ENCODE measurements at regions not wholly inside any gene's neighbourhood (a gene's known extent, or its start where the extent isn't known, plus 50 kb on each side); places are given as distances from the start of the nearest gene placed in this dataset.

- Histone ChIP-seq H3K27me3 (ENCODE audit: control insufficient read depth, insufficient read depth, low read length) (no peaks in the 10 kb centered on the region), H3K4me3 (ENCODE audit: insufficient read depth, low read depth, low read length) (no peak overlapping the region), H3K36me3 (replicated peaks; ENCODE audit: control insufficient read depth, insufficient read depth, low read length) (no peaks in the 10 kb centered on the region)
- no peak for DNase-seq
Measured at GRCh38 chr2:136213836-136214235, 95.9 kb upstream of the CXCR4 start.

GRCh38 chr2:136212426-136213378, 94.8 kb upstream of the CXCR4 start:
- no peak for DNase-seq
- no peaks in the 10 kb centered on the region for H3K36me3 ChIP-seq (replicated peaks; ENCODE audit: control insufficient read depth, insufficient read depth, low read length)

GRCh38 chr2:136211701-136212100, 93.8 kb upstream of the CXCR4 start:
- DNase-seq = no peak
- H3K27me3 ChIP-seq (ENCODE audit: control insufficient read depth, insufficient read depth, low read length) = no peaks in the 10 kb centered on the region
- H3K36me3 ChIP-seq (replicated peaks; ENCODE audit: control insufficient read depth, insufficient read depth, low read length) = no peaks in the 10 kb centered on the region
- no peak overlapping the region for H3K4me3 ChIP-seq (ENCODE audit: insufficient read depth, low read depth, low read length)

More at GRCh38 chr2:136212426-136213378, 94.8 kb upstream of the CXCR4 start:
- H3K27me3 ChIP-seq (ENCODE audit: control insufficient read depth, insufficient read depth, low read length) = no peaks in the 10 kb centered on the region
- no peak overlapping the region for H3K4me3 ChIP-seq (ENCODE audit: insufficient read depth, low read depth, low read length)

GRCh38 chr2:136210822-136211221, 92.9 kb upstream of the CXCR4 start:
- no peak for DNase-seq
- H3K27me3 ChIP-seq (ENCODE audit: control insufficient read depth, insufficient read depth, low read length) = no peaks in the 10 kb centered on the region
- H3K4me3 ChIP-seq (ENCODE audit: insufficient read depth, low read depth, low read length) = no peak overlapping the region
- no peaks in the 10 kb centered on the region for H3K36me3 ChIP-seq (replicated peaks; ENCODE audit: control insufficient read depth, insufficient read depth, low read length)

- Histone ChIP-seq H3K4me3 (ENCODE audit: insufficient read depth, low read depth, low read length) (no peak overlapping the region), H3K36me3 (replicated peaks; ENCODE audit: control insufficient read depth, insufficient read depth, low read length) (no peaks in the 10 kb centered on the region), H3K27me3 (ENCODE audit: control insufficient read depth, insufficient read depth, low read length) (no peaks in the 10 kb centered on the region)
- DNase-seq = no peak
Measured at GRCh38 chr2:136210455-136210805, 92.5 kb upstream of the CXCR4 start.

- H3K36me3 ChIP-seq (replicated peaks; ENCODE audit: control insufficient read depth, insufficient read depth, low read length) = no peaks in the 10 kb centered on the region
- no peaks in the 10 kb centered on the region for H3K27me3 ChIP-seq (ENCODE audit: control insufficient read depth, insufficient read depth, low read length)
- H3K4me3 ChIP-seq (ENCODE audit: insufficient read depth, low read depth, low read length) = no peak overlapping the region
- no peak for DNase-seq
Measured at GRCh38 chr2:136209561-136210454, 91.9 kb upstream of the CXCR4 start.

GRCh38 chr2:136208682-136209420, 90.9 kb upstream of the CXCR4 start:
- Histone ChIP-seq H3K36me3 (replicated peaks; ENCODE audit: control insufficient read depth, insufficient read depth, low read length) (no peaks in the 10 kb centered on the region), H3K4me3 (ENCODE audit: insufficient read depth, low read depth, low read length) (no peak overlapping the region), H3K27me3 (ENCODE audit: control insufficient read depth, insufficient read depth, low read length) (no peaks in the 10 kb centered on the region)
- no peak for DNase-seq

- DNase-seq = no peak
- no peaks in the 10 kb centered on the region for H3K36me3 ChIP-seq (replicated peaks; ENCODE audit: control insufficient read depth, insufficient read depth, low read length)
Measured at GRCh38 chr2:136207665-136208064, 89.7 kb upstream of the CXCR4 start.

GRCh38 chr2:136207030-136207623, 89.2 kb upstream of the CXCR4 start:
- no peak for DNase-seq
- Histone ChIP-seq H3K36me3 (replicated peaks; ENCODE audit: control insufficient read depth, insufficient read depth, low read length) (no peaks in the 10 kb centered on the region), H3K4me3 (ENCODE audit: insufficient read depth, low read depth, low read length) (no peak overlapping the region), H3K27me3 (ENCODE audit: control insufficient read depth, insufficient read depth, low read length) (no peaks in the 10 kb centered on the region)

More at GRCh38 chr2:136207665-136208064, 89.7 kb upstream of the CXCR4 start:
- H3K27me3 ChIP-seq (ENCODE audit: control insufficient read depth, insufficient read depth, low read length) = no peaks in the 10 kb centered on the region
- H3K4me3 ChIP-seq (ENCODE audit: insufficient read depth, low read depth, low read length) = no peak overlapping the region

- H3K4me3 ChIP-seq (ENCODE audit: insufficient read depth, low read depth, low read length) = no peak overlapping the region
- no peak for DNase-seq
- no peaks in the 10 kb centered on the region for H3K36me3 ChIP-seq (replicated peaks; ENCODE audit: control insufficient read depth, insufficient read depth, low read length)
- no peaks in the 10 kb centered on the region for H3K27me3 ChIP-seq (ENCODE audit: control insufficient read depth, insufficient read depth, low read length)
Measured at GRCh38 chr2:136206613-136207012, 88.7 kb upstream of the CXCR4 start.

GRCh38 chr2:136205615-136206014, 87.7 kb upstream of the CXCR4 start:
- no peaks in the 10 kb centered on the region for H3K36me3 ChIP-seq (replicated peaks; ENCODE audit: control insufficient read depth, insufficient read depth, low read length)
- H3K27me3 ChIP-seq (ENCODE audit: control insufficient read depth, insufficient read depth, low read length) = no peaks in the 10 kb centered on the region
- no peak for DNase-seq
- H3K4me3 ChIP-seq (ENCODE audit: insufficient read depth, low read depth, low read length) = no peak overlapping the region

GRCh38 chr2:136204971-136205370, 87.0 kb upstream of the CXCR4 start:
- Histone ChIP-seq H3K27me3 (ENCODE audit: control insufficient read depth, insufficient read depth, low read length) (no peaks in the 10 kb centered on the region), H3K4me3 (ENCODE audit: insufficient read depth, low read depth, low read length) (no peak overlapping the region)
- no peak for DNase-seq

GRCh38 chr2:136195226-136195625, 77.3 kb upstream of the CXCR4 start:
- H3K27me3 ChIP-seq (ENCODE audit: control insufficient read depth, insufficient read depth, low read length) = no peaks in the 10 kb centered on the region
- DNase-seq = no peak

More at GRCh38 chr2:136204971-136205370, 87.0 kb upstream of the CXCR4 start:
- no peaks in the 10 kb centered on the region for H3K36me3 ChIP-seq (replicated peaks; ENCODE audit: control insufficient read depth, insufficient read depth, low read length)

GRCh38 chr2:136191041-136191440, 73.1 kb upstream of the CXCR4 start:
- Histone ChIP-seq H3K4me3 (ENCODE audit: insufficient read depth, low read depth, low read length) (no peak overlapping the region), H3K27me3 (ENCODE audit: control insufficient read depth, insufficient read depth, low read length) (no peaks in the 10 kb centered on the region), H3K36me3 (replicated peaks; ENCODE audit: control insufficient read depth, insufficient read depth, low read length) (no peaks in the 10 kb centered on the region)
- DNase-seq = no peak

More at GRCh38 chr2:136195226-136195625, 77.3 kb upstream of the CXCR4 start:
- Histone ChIP-seq H3K4me3 (ENCODE audit: insufficient read depth, low read depth, low read length) (no peak overlapping the region), H3K36me3 (replicated peaks; ENCODE audit: control insufficient read depth, insufficient read depth, low read length) (no peaks in the 10 kb centered on the region)
